Spleen (tissue), 11 donors: ENCODE measurements at regions not wholly inside any gene's neighbourhood (a gene's known extent, or its start where the extent isn't known, plus 50 kb on each side); places are given as distances from the start of the nearest gene placed in this dataset.

Source experiments
- DNase-seq: peaks from one replicate; pipeline ENCODE4 v3.0.0-alpha.2; 2020
- H3K27ac ChIP-seq, 8 donors: fragments of 200-600 bp; sonication (generic) in 7 of 8; 1 replicate in 4 of 8; 2 replicates in 4 of 8; pipeline versions ENCODE4 v1.5.0 to v1.8.0; 2016 to 2021; ENCODE audit warnings: inconsistent platforms in 4 of 8, mild to moderate bottlenecking in 4 of 8, moderate library complexity in 1 of 8
- H3K27me3 ChIP-seq, 7 donors: fragments of 200-600 bp; sonication (generic) in 6 of 7; replicated peaks in 1 of 7; 1 replicate in 4 of 7; 2 replicates in 3 of 7; pipeline versions ENCODE4 v1.5.0 to v1.8.0; 2016 to 2021; ENCODE audit warnings: inconsistent platforms in 3 of 7, mild to moderate bottlenecking in 1 of 7
- H3K36me3 ChIP-seq, 6 donors: fragments of 200-600 bp; sonication (generic) in 5 of 6; 1 replicate in 4 of 6; 2 replicates in 2 of 6; pipeline versions ENCODE4 v1.5.0 to v1.8.0; 2016 to 2021; ENCODE audit warnings: inconsistent platforms in 2 of 6
- H3K4me1 ChIP-seq, 6 donors: fragments of 200-600 bp; sonication (generic) in 5 of 6; 1 replicate in 3 of 6; 2 replicates in 3 of 6; pipeline versions ENCODE4 v1.5.0 to v1.8.0; 2016 to 2021; ENCODE audit warnings: inconsistent platforms in 3 of 6
- H3K4me3 ChIP-seq, 8 donors: fragments of 200-600 bp; sonication (generic) in 7 of 8; 1 replicate in 4 of 8; 2 replicates in 4 of 8; pipeline versions ENCODE4 v1.5.0 to v1.8.0; 2016 to 2021; ENCODE audit warnings: inconsistent platforms in 4 of 8, mild to moderate bottlenecking in 4 of 8, moderate library complexity in 2 of 8
- H3K9me3 ChIP-seq, 8 donors: fragments of 200-600 bp; sonication (generic) in 7 of 8; 1 replicate in 4 of 8; 2 replicates in 4 of 8; pipeline versions ENCODE4 v1.5.0 to v1.8.0; 2016 to 2021; ENCODE audit warnings: inconsistent platforms in 4 of 8
- POLR2A ChIP-seq, 3 donors: fragments of 450-650 bp; IDR thresholded peaks; one replicate each; pipeline ENCODE4 v1.5.1; 2017; ENCODE audit warnings: antibody characterized with exemption in 3 of 3, mild to moderate bottlenecking in 1 of 3
- POLR2AphosphoS5 ChIP-seq, 3 donors: sonication (generic); formaldehyde crosslinking; IDR thresholded peaks; one replicate each; pipeline ENCODE4 v1.5.1; 2017; ENCODE audit warnings: antibody characterized with exemption in 3 of 3
- WGBS, 5 donors: extraction: QIAGEN DNeasy Blood & Tissue Kit in 3 of 5; methylation state at CpG; one replicate each; pipeline versions ENCODE4 v1.1.5 to v1.1.7; 2013 to 2018; 5-methylcytosine and 5-hydroxymethylcytosine counted together
- intact Hi-C: fragments of 100-400 bp; cut with DNase I; formaldehyde crosslinking; loops from one replicate; pipeline ENCODE4 v1.15.0; 2023; ENCODE audit warnings: low total_unique reads
- TF ChIP-seq, protein P1 (sequence below), 11 experiments: fragments of 200-600 bp in 7 of 11; fragments of 450-650 bp in 4 of 11; sonication (generic) in 4 of 11; IDR thresholded peaks in 8 of 11; conservative IDR thresholded peaks in 3 of 11; 1 replicate in 7 of 11; 2 replicates in 4 of 11; pipeline versions ENCODE4 v1.4.0 to v1.8.0; 2016 to 2021; ENCODE audit warnings: antibody characterized with exemption in 11 of 11, inconsistent platforms in 4 of 11, mild to moderate bottlenecking in 1 of 11
- donor health status: healthy with polysubstance abuse.
- donor health status: DM: no; HTN: no; CAD: no; lungs with moderate emphysema.
- donor health status: DM: no; HTN: no; CAD: no.
- donor health status: Bipolar disorder and iron deficiency.
- donor health status: healthy.
- donor health status: DM: no; HTN: no; CAD: no.
- donor health status: DM: yes; HTN: yes; CAD: no.

DNA sequence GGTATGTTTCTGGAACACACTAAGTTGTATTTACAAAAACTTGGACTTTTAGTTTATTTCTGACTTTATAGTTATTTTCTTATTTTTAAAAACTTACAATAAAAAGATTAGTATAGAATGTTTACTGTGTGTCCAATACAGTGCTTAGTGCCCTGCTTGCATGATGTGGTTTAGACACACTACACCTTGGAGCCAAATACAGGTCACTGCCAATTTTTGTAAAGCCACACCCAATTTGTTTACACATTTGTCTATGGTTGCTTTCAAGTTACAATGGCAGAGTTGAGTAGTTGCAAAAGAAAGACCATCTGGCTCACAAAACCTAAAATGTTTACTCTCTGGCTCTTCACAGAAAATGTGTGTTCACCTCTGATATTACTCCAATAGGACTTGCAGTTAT lies 807.1 kb downstream of the KCNJ2 start:
- peaks cover 0 to 29% (median 9%) of the 10 kb centered on the region in 8 donors for H3K9me3 ChIP-seq
- H3K27ac ChIP-seq = no peak overlapping the region
- no peaks in the 10 kb centered on the region for H3K4me1 ChIP-seq
- no peak for TF ChIP-seq POLR2A (IDR thresholded peaks at IDR 0.05)
- no peak for TF ChIP-seq POLR2AphosphoS5 (IDR thresholded peaks at IDR 0.05)
- TF ChIP-seq, protein P1, sequence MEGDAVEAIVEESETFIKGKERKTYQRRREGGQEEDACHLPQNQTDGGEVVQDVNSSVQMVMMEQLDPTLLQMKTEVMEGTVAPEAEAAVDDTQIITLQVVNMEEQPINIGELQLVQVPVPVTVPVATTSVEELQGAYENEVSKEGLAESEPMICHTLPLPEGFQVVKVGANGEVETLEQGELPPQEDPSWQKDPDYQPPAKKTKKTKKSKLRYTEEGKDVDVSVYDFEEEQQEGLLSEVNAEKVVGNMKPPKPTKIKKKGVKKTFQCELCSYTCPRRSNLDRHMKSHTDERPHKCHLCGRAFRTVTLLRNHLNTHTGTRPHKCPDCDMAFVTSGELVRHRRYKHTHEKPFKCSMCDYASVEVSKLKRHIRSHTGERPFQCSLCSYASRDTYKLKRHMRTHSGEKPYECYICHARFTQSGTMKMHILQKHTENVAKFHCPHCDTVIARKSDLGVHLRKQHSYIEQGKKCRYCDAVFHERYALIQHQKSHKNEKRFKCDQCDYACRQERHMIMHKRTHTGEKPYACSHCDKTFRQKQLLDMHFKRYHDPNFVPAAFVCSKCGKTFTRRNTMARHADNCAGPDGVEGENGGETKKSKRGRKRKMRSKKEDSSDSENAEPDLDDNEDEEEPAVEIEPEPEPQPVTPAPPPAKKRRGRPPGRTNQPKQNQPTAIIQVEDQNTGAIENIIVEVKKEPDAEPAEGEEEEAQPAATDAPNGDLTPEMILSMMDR (IDR thresholded peaks at IDR 0.05 in 8 of 11, conservative IDR thresholded peaks at IDR 0.05 in 3 of 11) = no peak
- H3K27me3 ChIP-seq = no peaks in the 10 kb centered on the region
- intact Hi-C loops = no loop called here
- DNase-seq = no peak
- H3K4me3 ChIP-seq = no peak overlapping the region
- H3K36me3 ChIP-seq = no peaks in the 10 kb centered on the region

DNA sequence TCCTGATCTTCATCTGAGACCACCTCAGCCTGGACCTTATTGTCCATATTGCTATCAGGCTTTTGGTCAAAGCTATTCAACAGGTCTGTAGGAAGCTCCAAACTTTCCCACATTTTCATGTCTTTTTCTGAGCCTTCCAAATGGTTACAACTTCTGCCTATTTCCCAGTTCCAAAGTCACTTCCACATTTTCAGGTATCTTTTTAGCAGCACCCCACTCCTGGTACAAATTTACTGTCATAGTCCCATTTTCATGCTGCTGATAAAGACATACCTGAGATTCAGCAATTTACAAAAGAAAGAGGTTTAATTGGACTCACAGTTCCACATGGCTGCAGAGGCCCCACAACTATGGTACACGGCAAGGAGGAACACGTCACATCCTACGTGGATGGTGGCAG lies 815.5 kb downstream of the KCNJ2 start:
- no peak for TF ChIP-seq POLR2A (IDR thresholded peaks at IDR 0.05)
- H3K27ac ChIP-seq = no peak overlapping the region
- H3K9me3 ChIP-seq = peaks cover 0 to 46% (median 33%) of the 10 kb centered on the region in 8 donors
- H3K4me1 ChIP-seq = no peaks in the 10 kb centered on the region
- 70 to 97% (median 97%) methylated on average over 3 of the region's 3 CpGs for WGBS, 5 donors
- no peak overlapping the region for H3K4me3 ChIP-seq
- no peak for DNase-seq
- H3K36me3 ChIP-seq = no peaks in the 10 kb centered on the region
- H3K27me3 ChIP-seq = no peaks in the 10 kb centered on the region
- intact Hi-C loops = no loop called here

DNA sequence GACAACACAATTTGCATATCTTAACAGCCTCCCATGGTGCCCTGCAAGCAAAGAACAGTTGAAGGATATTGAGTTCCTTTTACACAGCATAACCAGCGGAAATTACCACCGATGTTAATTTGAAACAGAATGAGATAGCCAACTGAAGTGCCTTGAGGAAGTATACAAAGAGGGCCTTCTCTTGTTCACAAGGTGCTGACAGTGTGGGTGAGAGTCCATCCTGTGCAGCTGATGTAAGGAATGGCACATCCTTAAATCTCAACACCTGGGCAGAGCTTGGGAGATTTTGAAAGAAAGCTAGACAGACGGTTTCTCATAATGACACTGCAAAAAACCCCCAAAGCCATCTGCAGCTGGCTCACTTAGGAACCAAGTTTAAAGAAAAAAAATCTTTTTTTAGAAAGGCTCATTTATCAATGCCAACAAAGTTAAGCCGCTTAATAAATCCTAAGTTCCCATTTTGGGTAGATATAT lies 818.6 kb downstream of the KCNJ2 start:
- Histone ChIP-seq H3K4me1 (no peaks in the 10 kb centered on the region), H3K27ac (no peak overlapping the region), H3K9me3 (peaks cover 0 to 52% (median 29%) of the 10 kb centered on the region in 8 donors), H3K36me3 (no peaks in the 10 kb centered on the region), H3K27me3 (no peaks in the 10 kb centered on the region), H3K4me3 (no peak overlapping the region)
- TF ChIP-seq POLR2AphosphoS5 (IDR thresholded peaks at IDR 0.05) = no peak
- TF ChIP-seq POLR2A (IDR thresholded peaks at IDR 0.05) = no peak
- no peak for DNase-seq
- intact Hi-C loops = no loop called here
- 19 to 39% (median 26%) methylated on average over 4 of the region's 4 CpGs for WGBS, 5 donors

DNA sequence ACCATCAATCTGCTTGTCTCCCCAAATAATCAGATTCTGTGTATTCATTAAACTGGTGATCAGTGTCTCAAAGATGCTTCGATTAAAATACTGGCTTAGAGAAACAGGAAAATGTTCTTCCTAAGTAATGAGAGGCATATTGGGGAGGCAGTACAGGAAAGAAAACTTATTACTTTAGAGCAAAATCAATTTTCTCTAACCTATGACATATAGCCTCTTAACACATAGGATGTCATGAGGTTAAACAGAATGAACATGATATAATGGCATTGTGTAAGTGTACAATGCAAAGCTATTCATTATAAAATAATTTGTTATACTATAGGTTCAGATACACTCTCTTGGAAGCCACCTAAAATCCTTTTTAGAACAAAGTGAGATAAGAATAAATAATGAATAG lies 819.3 kb downstream of the KCNJ2 start:
- WGBS, 5 donors = 43 to 71% (median 54%) methylated on average over 1 of the region's 1 CpG
- H3K27ac ChIP-seq = no peak overlapping the region
- TF ChIP-seq POLR2AphosphoS5 (IDR thresholded peaks at IDR 0.05) = no peak
- TF ChIP-seq, protein P1 (IDR thresholded peaks at IDR 0.05 in 8 of 11, conservative IDR thresholded peaks at IDR 0.05 in 3 of 11) = no peak
- no peak for TF ChIP-seq POLR2A (IDR thresholded peaks at IDR 0.05)

DNA sequence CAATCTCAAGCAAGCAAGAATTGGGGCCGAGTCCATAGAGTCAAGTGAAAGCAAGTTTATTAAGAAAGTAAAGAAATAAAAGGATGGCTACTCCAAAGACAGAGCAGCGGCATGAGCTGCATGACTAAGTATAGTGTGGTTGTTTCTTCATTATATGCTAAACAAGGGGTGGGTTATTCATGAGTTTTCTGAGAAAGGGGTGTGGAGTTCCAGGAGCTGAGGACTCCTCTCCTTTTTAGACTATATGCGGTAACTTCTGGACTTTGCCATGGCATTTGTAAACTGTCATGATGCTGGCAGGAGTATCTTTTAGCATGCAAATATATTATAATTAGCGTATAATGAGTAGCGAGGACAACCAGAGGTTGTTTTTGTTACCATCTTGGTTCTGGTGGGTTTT lies 819.9 kb downstream of the KCNJ2 start:
- intact Hi-C loops = no loop called here
- Histone ChIP-seq H3K36me3 (no peaks in the 10 kb centered on the region), H3K4me3 (no peak overlapping the region), H3K27ac (no peak overlapping the region), H3K9me3 (peaks cover 0 to 43% (median 23%) of the 10 kb centered on the region in 8 donors), H3K27me3 (no peaks in the 10 kb centered on the region), H3K4me1 (no peaks in the 10 kb centered on the region)
- TF ChIP-seq POLR2AphosphoS5 (IDR thresholded peaks at IDR 0.05) (no peak), POLR2A (IDR thresholded peaks at IDR 0.05) (no peak)
- TF ChIP-seq, protein P1 (IDR thresholded peaks at IDR 0.05 in 8 of 11, conservative IDR thresholded peaks at IDR 0.05 in 3 of 11) = no peak
- 84 to 91% (median 90%) methylated on average over 5 of the region's 5 CpGs for WGBS, 5 donors
- no peak for DNase-seq

More for the DNA sequence above, 819.3 kb downstream of the KCNJ2 start:
- no peak for DNase-seq
- intact Hi-C loops = no loop called here
- Histone ChIP-seq H3K4me1 (no peaks in the 10 kb centered on the region), H3K27me3 (no peaks in the 10 kb centered on the region), H3K4me3 (no peak overlapping the region), H3K36me3 (no peaks in the 10 kb centered on the region), H3K9me3 (peaks cover 0 to 49% (median 27%) of the 10 kb centered on the region in 8 donors)
